Prostate gland (tissue), 2 donors: ENCODE measurements at regions not wholly inside any gene's neighbourhood (a gene's known extent, or its start where the extent isn't known, plus 50 kb on each side); places are given as distances from the start of the nearest gene placed in this dataset.

Source experiments
- DNase-seq: peaks from one replicate; pipeline ENCODE4 v3.0.0-alpha.2; 2019; ENCODE audit warnings: low spot score
- H3K27ac ChIP-seq, 2 donors: fragments of 200-600 bp; sonication (generic); 2 replicates each; pipeline ENCODE4 v1.5.1; 2017 to 2019
- H3K27me3 ChIP-seq: fragments of 200-600 bp; sonication (generic); replicated peaks from 2 replicates; pipeline ENCODE4 v1.5.1; 2019; ENCODE audit not compliant: insufficient read depth
- H3K36me3 ChIP-seq, 2 donors: fragments of 200-600 bp; sonication (generic); 1 replicate in 1 of 2; 2 replicates in 1 of 2; pipeline versions ENCODE4 v1.5.1 to v1.8.1; 2017 to 2019
- H3K4me1 ChIP-seq: fragments of 200-600 bp; sonication (generic); replicated peaks from 2 replicates; pipeline ENCODE4 v1.5.1; 2019
- H3K4me3 ChIP-seq, 2 donors: fragments of 200-600 bp; sonication (generic); 2 replicates each; pipeline ENCODE4 v1.5.1; 2017 to 2019
- H3K9me3 ChIP-seq: fragments of 200-600 bp; sonication (generic); 2 replicates; pipeline ENCODE4 v1.5.1; 2017
- CTCF ChIP-seq, 4 experiments: fragments of 200-600 bp in 2 of 4; fragments of 450-650 bp in 2 of 4; sonication (generic) in 2 of 4; IDR thresholded peaks; 1 replicate in 3 of 4; 2 replicates in 1 of 4; pipeline ENCODE4 v1.5.1; 2016 to 2019; ENCODE audit warnings: antibody characterized with exemption in 4 of 4, mild to moderate bottlenecking in 2 of 4, moderate library complexity in 2 of 4
- POLR2A ChIP-seq: fragments of 450-650 bp; IDR thresholded peaks from one replicate; pipeline ENCODE4 v1.6.1; 2016; ENCODE audit warnings: antibody characterized with exemption, mild to moderate bottlenecking
- POLR2AphosphoS5 ChIP-seq: sonication (generic); formaldehyde crosslinking; IDR thresholded peaks from one replicate; pipeline ENCODE4 v1.6.1; 2017; ENCODE audit warnings: antibody characterized with exemption
- WGBS: methylation state at CpG from one replicate; pipeline ENCODE4 v1.1.5; 2018; 5-methylcytosine and 5-hydroxymethylcytosine counted together
- intact Hi-C: fragments of 100-400 bp; cut with DNase I; formaldehyde crosslinking; loops from one replicate; pipeline ENCODE4 v1.14.2; 2022

- no peak for TF ChIP-seq POLR2A
- no peak for TF ChIP-seq CTCF (IDR thresholded peaks at IDR 0.05)
- no peak for TF ChIP-seq POLR2AphosphoS5
- intact Hi-C loops: no loop called here
- Histone ChIP-seq H3K9me3 (no peaks in the 10 kb centered on the region), H3K27me3 (no peaks in the 10 kb centered on the region), H3K27ac (no peak overlapping the region), H3K4me3 (no peak overlapping the region), H3K36me3 (no peaks in the 10 kb centered on the region), H3K4me1 (no peaks in the 10 kb centered on the region)
- WGBS: 93% methylated on average over 5 of the region's 5 CpGs
- no peak for DNase-seq
Measured at GRCh38 chr1:208523007-208523406, 278.8 kb upstream of the PLXNA2 start.

GRCh38 chr1:208524376-208524775 is 280.2 kb upstream of the PLXNA2 start:
- H3K9me3 ChIP-seq: no peaks in the 10 kb centered on the region
- H3K36me3 ChIP-seq: no peaks in the 10 kb centered on the region
- no peaks in the 10 kb centered on the region for H3K27me3 ChIP-seq
- DNase-seq: no peak
- TF ChIP-seq POLR2A: no peak
- no peak for TF ChIP-seq POLR2AphosphoS5
- TF ChIP-seq CTCF (IDR thresholded peaks at IDR 0.05): no peak
- 99% methylated on average over 4 of the region's 4 CpGs for WGBS
- intact Hi-C loops: no loop called here
- no peak overlapping the region for H3K27ac ChIP-seq
- no peaks in the 10 kb centered on the region for H3K4me1 ChIP-seq
- H3K4me3 ChIP-seq: no peak overlapping the region

- TF ChIP-seq POLR2A (no peak), POLR2AphosphoS5 (no peak), CTCF (IDR thresholded peaks at IDR 0.05) (no peak)
- no peak overlapping the region for H3K4me3 ChIP-seq
- WGBS: 62% methylated on average over 5 of the region's 5 CpGs
- H3K36me3 ChIP-seq: no peaks in the 10 kb centered on the region
- H3K9me3 ChIP-seq: no peaks in the 10 kb centered on the region
- no peak overlapping the region for H3K27ac ChIP-seq
- H3K27me3 ChIP-seq: no peaks in the 10 kb centered on the region
- H3K4me1 ChIP-seq: no peaks in the 10 kb centered on the region
- intact Hi-C loops: no loop called here
- no peak for DNase-seq
Measured at GRCh38 chr1:208524925-208525324, 280.7 kb upstream of the PLXNA2 start.

GRCh38 chr1:208525417-208525816 is 281.2 kb upstream of the PLXNA2 start:
- Histone ChIP-seq H3K4me1 (no peaks in the 10 kb centered on the region), H3K27ac (no peak overlapping the region), H3K27me3 (no peaks in the 10 kb centered on the region), H3K4me3 (no peak overlapping the region), H3K36me3 (no peaks in the 10 kb centered on the region), H3K9me3 (no peaks in the 10 kb centered on the region)
- intact Hi-C loops: no loop called here
- 44% methylated on average over 3 of the region's 3 CpGs for WGBS
- DNase-seq: no peak
- TF ChIP-seq POLR2AphosphoS5 (no peak), CTCF (IDR thresholded peaks at IDR 0.05) (no peak), POLR2A (no peak)

GRCh38 chr1:208526613-208527125 is 282.5 kb upstream of the PLXNA2 start:
- Histone ChIP-seq H3K27me3 (no peaks in the 10 kb centered on the region), H3K36me3 (no peaks in the 10 kb centered on the region), H3K4me1 (no peaks in the 10 kb centered on the region), H3K27ac (no peak overlapping the region), H3K9me3 (no peaks in the 10 kb centered on the region), H3K4me3 (no peak overlapping the region)
- intact Hi-C loops: no loop called here
- no peak for TF ChIP-seq POLR2AphosphoS5
- no peak for TF ChIP-seq CTCF (IDR thresholded peaks at IDR 0.05)
- no peak for TF ChIP-seq POLR2A
- WGBS: 73% methylated on average over 2 of the region's 2 CpGs
- no peak for DNase-seq
